ENCODE measurements at regions not wholly inside any gene's neighbourhood (a gene's known extent, or its start where the extent isn't known, plus 50 kb on each side); places are given as distances from the start of the nearest gene placed in this dataset.

GRCh38 chr14:53217316-53217994, 64.3 kb upstream of the DDHD1 start:
- TF ChIP-seq CTCF (IDR thresholded peaks at IDR 0.05) (peak; percentile 14 to 82 (median 58)), POLR2A (IDR thresholded peaks at IDR 0.05) (peak in 1 of 2 donors; percentile 52)

Data from thyroid gland (tissue), 4 donors.